ENCODE measurements at regions not wholly inside any gene's neighbourhood (a gene's known extent, or its start where the extent isn't known, plus 50 kb on each side); places are given as distances from the start of the nearest gene placed in this dataset.

DNA sequence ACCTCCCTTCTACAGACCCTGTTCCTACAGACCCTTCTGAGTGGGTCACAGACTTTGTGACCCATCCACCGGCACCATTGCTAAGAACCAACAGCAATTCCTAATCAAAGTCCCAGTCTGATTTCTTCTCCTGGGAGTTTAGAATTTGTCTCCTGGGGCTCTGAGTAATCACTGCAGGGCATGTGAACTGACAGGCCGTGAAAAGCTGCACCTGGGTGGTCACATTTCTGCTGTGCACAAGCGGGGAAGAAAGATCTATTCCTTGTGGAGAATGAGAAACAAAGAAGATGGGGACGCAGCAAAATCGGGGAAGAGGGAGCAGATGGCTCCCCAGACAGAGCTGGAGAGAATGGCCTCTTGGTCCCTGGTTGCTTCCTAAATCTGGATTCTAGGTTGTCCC is 151.0 kb downstream of the ARL4C start:
- TF ChIP-seq, protein P1, sequence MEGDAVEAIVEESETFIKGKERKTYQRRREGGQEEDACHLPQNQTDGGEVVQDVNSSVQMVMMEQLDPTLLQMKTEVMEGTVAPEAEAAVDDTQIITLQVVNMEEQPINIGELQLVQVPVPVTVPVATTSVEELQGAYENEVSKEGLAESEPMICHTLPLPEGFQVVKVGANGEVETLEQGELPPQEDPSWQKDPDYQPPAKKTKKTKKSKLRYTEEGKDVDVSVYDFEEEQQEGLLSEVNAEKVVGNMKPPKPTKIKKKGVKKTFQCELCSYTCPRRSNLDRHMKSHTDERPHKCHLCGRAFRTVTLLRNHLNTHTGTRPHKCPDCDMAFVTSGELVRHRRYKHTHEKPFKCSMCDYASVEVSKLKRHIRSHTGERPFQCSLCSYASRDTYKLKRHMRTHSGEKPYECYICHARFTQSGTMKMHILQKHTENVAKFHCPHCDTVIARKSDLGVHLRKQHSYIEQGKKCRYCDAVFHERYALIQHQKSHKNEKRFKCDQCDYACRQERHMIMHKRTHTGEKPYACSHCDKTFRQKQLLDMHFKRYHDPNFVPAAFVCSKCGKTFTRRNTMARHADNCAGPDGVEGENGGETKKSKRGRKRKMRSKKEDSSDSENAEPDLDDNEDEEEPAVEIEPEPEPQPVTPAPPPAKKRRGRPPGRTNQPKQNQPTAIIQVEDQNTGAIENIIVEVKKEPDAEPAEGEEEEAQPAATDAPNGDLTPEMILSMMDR (IDR thresholded peaks at IDR 0.05) = no peak
- no peak for TF ChIP-seq POLR2A (IDR thresholded peaks at IDR 0.05)

All from lower leg skin (tissue), 3 donors.